Fibroblast of skin of right quadriceps (primary cell): ENCODE measurements at regions not wholly inside any gene's neighbourhood (a gene's known extent, or its start where the extent isn't known, plus 50 kb on each side); places are given as distances from the start of the nearest gene placed in this dataset.

Source experiments
- DNase-seq: peaks from one replicate; pipeline ENCODE4 v3.0.0-alpha.2; 2013

DNA sequence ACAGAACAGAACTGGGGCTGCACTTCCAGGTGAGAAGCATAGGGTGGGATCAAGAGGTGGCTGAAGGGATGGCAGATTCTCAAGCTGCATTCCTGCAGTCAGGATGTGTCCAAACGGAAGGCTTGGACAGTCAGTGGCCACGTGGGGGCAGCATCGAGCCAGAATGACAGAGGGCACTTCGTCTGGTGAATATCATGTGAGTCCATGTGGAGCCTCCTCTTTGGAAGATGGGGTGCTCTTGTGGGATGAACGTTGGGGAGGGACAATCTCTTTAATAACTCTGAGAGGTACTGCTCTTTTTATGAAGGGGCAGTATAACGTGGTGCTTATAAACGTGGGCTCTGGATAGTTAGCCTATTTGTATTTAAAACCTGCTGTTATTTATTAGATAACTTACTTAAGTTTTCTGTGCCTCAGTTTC lies 154.9 kb upstream of the NAV2 start:
- peak; percentile 68 for DNase-seq

DNA sequence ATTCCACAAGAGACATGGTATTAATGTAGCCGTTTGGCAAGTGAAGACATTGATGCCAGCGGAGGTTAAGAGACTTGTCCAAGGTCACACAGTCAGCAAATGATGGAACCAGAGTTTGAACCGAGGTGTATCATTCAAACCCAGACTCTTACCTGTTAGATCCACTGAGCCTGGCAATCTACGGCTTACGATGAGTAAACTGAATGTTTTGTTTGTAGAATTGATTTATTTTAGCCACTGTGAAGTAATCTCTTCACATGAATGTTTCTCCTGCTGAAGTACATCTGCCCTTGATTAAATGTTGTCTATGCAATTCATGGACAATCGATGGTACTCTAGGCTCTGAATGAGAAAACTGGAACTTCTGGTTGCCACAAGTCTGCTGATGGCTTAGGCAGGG lies 155.5 kb upstream of the NAV2 start:
- DNase-seq = no peak

DNA sequence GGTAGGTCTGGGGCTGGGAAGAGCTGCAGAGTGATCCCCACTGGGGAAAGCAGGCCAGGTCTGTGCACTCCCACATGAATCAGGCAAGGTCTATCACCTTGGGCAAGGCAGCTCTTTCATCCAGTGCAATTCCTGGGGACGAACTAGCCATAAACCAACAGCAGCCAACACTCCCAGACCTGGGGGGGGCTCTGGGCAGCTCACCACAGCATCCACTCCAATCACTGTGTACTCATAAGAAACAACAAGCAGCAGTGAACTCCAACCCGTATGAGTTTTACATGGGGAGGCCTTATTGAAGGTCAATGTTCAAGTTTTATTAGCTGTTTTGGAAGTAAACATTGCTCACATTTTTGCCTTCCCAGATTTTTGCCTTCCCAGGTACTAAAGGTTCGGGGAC lies 157.4 kb upstream of the NAV2 start:
- no peak for DNase-seq

DNA sequence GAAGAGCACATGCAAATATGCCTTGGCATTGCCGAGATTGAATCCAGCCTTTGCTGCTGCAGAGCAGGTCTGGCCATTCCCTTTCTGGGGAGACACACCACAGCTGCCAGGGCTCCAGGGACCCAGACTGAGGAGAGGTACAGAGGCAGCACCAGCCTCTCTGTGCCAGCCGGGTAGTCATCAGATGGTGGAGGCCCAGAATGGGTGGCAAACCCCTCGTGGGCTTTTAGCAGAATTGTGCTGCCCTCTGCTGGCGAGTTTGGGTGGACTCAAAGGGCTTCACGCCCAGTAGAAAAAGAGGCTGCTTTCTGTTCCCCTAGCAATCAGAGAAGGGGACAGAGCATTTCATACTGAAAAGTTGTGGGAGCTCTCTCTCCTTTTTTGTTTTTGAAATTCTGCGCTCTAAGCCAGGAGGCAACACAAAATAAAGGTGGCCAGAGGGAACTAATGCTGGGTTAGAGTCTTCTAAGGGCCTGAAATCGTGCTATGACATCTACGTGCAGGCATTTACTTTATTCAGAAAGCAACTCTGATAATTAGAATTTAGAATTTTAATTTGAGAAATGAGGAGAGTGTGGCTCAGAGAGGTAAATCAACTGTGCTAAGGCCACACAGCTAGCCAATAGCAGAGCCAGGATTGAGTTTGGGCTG lies 158.8 kb upstream of the NAV2 start:
- peak; percentile 65 for DNase-seq

DNA sequence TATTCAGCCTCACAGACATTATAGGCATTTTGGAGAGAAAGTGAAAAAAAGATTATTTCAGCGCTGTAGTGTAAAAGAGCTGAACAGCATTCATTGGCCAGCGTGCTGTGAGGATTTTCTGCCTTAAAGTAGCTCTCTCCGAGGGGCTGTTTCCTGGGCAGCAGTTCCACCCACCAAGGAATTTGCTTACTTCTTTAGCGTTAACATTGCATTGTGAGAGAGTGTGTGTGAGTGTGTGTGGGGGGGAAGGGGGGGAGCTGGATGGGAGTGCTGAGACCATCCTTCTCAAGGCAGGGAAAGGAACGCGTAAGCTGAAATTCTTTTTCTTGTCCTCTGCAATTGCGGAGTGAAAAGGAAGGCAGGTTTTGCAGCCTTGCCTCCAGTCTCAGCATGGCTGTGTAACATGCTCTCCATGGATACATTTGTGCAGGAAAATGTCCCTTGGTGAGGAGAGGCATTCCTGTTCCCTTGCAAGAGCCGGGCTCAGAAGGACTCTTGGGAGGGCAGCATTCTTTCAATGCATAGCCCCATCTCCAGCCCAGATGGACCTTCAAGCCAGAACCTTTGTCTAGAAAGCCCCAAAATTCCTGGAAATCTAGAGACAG lies 159.9 kb upstream of the NAV2 start:
- DNase-seq = no peak

DNA sequence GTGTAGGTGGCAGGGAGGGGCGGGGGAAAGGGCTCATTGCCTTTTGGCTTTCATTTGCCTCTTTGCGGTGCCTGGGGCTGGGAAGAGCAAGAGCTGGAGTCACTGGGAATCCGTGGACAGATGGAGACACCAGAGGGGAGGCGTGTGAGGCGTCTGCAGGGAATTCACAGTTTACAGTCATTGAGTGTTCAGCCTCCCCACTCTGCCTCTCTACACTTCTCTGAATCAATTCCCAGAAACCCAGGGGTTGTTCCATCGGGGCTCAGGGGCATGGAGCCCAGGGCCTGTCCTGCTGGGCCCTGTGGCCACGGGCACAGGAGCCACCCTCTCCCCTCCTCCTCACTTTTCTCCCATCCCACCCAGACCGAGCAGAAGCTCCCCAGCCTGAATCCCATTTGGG lies 160.5 kb upstream of the NAV2 start:
- no peak for DNase-seq

DNA sequence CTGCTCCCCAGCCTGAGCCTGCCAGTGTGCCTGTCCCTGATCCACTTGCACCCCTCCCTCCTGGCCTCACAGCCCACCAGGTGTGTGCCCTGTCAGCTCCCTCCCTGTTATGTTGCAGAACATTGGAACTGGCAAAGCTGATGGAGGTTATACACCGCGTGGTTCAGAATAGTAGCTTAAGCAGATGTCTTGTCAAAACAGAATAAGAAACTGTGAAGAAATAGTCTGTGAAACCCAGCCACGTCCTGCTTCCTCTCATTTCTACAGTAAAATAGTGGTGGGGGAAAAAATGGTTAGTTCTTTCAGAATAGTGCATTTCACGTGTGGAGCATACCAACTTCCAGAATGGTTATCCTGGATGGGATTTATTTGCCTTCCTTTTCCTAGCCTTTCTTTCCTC lies 161.2 kb upstream of the NAV2 start:
- DNase-seq = no peak

DNA sequence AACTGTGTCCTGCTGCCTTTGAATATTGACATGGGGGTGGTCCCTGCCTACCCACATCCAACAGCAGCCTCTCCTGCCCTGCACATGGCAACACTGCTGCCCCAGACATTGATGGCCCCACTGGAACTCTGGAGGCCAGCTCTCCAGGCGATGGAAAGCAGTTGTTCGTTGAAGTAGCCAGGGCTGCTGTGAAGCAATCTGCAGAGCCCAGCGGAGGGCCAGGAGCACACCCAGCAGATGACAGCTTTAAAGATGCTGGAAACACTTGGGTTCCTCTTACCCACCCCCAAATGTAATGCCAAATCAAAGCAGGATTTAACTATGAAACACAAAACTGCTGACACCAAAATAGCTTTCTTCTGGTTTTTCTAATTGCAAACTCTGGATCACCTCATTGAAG lies 165.6 kb upstream of the NAV2 start:
- no peak for DNase-seq

DNA sequence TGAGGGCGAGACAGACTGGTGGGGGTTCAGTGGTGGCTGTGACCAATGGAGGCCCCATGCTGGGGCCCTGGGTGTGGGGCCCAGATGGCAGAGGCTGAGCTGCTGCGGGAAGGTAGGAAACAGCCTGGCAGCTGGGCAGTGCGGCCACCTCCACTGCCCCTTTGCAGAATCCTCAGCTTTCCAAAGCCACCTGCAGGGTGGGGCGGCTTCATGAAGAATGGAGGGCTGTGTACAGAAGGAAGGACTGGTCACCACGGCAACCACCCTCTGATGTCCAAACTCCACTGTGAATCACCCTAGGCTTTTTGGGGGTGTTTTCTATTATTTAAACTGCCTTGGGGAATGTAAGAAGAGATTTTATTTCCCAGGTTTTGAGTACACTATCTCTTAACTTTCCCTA lies 166.3 kb upstream of the NAV2 start:
- no peak for DNase-seq

DNA sequence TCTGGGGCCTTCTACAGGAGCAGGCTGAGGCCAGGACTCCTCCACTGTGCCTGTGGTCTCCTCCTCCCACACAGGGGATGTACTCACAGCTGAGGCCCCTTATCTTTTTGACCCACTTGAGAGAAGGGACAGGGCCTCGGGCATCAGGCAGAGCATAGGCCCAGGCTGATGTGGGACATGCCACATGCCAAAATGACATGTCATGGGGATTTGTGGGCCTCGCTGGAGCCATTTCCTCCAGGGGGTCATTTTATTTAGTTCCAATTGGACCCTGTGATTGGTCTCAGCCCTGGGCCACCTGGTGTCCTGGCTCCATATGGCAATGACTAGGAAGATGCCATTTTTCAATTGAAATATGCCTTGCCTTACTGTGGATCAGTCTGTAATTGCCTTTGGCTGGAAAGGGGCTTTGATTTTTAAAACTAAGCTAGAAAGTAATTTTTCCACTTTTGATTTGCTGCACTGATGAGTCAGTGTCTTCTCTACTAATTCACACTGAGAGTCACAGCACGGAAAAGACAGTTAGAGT lies 171.1 kb upstream of the NAV2 start:
- no peak for DNase-seq

DNA sequence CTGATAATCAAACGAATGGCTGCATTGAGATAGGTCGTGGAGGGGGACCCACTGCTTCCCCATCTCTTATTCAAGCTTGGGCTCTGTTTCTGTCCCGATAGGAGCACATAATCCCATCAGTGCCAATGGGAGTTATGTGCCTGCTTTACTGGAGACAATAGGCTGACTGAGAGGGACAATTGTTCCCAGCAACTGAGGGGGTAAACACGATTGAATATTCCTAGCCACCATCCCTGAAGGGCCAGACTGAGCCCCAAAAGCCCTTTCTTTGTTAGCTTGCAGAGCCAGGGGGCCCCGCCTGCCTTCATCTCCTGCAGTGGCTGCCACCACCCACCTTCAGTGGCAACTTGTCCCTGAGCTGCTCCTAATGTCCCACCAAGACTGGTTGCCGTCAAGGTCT lies 172.8 kb upstream of the NAV2 start:
- no peak for DNase-seq

DNA sequence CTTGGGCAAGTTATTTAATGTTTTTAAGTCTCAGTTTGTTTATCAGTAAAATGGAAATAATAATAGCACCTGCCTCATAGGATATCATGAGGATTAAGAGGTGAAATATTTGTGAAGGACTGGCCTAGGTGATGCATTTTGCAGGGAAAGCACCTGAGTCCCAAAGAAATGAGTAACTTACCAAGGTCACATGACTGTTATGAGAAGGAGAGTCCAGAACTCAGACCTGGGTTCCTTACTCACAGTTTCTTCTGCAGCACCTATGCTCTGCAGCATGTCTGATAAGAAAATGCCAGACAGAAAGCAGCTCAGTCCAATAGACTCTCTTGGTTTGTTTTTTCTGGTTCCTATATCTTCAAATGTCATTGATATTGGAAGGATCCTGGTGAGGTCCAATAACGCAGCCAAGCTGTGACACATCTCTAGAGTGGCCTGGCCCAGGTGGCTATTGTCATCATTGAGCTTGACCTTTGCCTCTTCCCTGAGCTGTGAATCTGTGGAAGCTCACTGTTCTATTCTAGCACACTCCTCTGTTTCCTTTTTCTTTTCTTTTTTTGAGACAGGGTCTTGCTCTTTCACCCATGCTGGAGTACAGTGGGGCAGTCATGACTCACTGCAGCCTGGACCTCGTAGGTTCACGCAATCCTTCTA lies 174.7 kb upstream of the NAV2 start:
- no peak for DNase-seq

DNA sequence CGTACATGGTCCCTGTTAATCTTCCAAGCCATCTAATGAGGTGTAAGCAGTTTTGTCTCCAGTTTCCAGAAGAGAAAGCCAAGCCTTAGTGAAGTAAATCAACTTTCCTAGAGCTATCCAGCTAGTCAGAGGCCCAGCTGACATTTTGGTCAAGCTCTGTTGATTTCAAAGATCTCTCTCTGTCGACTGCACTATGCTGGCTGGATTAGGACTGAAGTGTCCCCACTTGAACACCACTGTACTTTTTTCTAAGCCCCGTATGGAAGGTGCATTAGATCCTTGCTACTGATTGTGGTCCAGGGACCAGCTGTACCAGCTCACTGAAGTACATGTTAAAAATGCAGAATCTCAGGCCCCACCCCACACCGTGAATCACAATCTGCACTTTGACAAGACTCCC lies 176.5 kb upstream of the NAV2 start:
- no peak for DNase-seq

DNA sequence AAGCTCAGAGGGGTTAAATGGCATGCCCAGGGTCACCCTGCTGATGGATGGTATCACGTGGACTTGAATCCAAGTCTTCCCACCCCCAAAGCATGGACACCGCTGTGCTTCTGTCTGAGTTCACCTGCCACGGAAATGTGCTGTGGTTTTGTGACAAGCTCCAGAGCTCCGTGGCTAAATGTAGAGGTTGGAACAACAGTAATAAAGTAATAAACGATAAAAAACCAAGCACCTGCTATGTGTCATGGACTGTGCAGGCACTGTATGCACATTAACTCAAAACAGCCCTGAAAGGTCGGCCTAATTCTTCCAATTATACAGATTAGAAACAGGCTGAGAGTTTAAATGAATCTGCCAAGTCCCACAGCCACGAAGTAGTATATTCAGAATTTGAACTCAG lies 182.1 kb upstream of the NAV2 start:
- DNase-seq = no peak

DNA sequence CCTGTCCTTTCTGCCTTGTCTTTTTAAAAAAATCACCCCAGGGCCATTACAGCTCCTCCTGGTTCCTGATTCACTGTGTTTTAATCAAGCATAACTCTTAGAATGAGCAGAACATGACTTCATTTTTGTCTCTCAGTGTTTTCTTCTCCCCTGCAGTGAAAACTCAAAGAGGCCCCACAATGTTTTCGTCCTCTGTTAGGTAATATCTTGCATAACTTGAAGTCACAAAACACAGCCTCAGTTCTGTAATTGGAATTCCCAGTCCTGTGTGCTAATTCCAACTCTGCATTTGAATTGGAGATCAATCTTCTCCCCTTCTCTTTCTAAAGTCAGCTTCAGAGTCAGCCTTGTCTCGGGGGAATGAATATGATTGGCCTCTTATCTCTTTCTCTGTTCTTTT lies 186.5 kb upstream of the NAV2 start:
- DNase-seq = no peak

DNA sequence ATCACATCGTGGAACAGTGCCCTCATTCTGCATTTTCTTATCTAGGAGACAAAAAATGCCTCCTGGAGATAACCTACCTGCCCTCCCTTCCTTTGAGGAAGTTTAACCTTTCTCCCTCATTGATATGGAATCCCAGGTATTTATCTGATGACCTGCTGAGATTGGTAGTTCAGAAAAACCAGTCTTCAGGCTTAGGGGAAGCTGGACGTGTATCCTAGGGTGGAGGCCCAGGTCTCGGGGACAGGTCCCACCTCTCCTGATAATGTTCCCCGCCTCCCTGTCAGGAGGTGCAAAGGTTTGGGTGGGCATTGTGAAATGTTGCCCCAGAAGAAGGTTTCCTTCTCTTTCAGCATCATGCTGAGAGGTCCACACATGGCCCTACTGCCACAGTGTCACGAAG lies 186.9 kb upstream of the NAV2 start:
- no peak for DNase-seq

DNA sequence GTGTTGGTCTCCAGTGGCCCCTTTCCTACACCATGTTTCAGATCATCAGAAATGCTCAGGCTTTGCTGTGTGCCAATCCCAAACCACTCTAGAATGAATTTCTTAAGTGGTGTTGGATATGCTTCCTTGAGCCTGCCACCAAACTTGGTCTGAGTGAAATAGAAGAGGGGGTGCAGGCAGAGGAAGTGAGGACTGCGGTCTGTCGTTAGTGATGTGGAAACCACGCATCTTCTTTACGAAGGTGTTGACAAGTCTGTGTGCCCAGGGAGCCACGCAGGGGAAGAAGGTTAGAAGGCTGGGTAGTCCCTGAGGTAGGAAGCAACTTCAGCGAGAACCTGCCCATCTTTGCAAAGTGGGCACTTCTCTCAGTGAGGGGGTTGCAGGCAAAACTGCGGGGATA lies 187.4 kb upstream of the NAV2 start:
- no peak for DNase-seq

DNA sequence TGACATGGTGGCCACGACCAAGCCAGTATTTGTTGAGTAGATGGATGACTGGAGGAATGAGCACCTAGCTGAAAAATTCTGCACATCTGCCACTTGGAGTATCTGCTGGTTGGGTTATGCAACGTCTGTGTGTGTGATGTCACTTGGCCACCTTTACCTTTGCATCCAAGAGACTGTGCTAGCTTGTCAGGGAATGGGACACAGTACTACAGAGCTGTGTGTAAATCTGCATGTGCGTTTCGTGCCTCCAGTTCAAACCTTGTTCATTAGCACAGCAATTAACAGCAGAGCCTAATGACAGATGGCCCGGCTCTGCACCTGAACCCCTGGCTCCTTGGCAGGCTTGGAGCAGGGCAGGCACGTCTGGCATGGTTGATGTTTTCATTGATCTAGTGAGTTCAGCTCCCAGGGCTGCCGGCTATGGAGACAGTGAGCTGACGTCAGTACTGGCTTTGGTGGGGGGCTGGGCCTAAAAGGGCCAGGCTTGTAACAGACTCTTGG lies 188.4 kb upstream of the NAV2 start:
- DNase-seq = peak; percentile 6

DNA sequence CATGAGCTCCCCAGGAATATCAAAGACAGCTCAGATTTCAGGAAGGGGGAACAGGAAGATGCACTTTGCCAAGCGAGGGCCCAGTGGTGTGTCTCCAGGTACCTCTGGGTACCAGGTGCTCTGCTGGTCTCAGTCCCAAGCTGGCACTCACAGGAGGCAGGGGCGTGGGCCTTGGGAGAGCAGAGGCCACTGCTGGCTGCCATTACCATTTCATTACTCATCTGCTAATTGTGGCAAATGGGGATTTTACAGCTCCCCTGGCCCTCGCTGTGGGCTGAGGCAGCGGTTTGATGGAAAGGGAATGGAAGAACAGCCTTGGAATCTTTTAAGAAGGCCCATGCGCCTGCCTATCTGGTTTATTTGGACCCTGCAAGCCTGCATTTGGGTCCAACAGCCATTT lies 192.0 kb upstream of the NAV2 start:
- no peak for DNase-seq

DNA sequence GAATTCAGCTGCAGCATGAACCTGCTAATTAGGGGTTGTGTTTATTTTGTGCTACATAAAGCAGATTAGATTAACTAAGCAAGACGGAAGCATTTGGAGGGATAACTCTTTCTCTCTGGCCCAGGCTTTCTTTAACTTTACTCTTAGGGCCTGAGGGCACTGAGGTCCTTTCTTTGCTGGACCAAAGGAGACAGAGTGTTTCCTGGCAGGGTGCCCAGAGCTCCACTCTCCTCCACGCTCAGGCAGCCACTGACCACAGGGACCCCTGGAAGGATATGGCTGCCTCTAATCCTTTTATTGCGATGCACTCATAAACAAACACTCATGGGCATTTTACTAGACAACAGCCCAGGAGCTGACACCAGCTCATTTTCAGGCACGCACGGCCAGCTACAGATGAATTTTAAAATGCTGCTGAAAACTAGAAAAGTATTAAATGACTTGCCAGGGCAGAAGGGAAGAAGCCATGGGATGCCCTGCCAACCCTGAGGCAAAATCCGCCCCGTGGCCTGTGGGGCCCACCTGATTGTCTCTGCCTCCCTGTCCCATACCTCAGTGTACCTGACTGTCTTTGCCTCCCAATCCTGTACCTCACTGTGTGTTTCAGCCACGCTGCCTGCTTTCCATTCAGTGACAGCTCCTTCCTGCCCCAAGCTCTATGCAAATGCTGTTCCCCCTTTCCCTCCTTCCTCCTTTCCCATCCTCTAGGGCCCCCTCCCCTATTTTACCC lies 192.6 kb upstream of the NAV2 start:
- no peak for DNase-seq

DNA sequence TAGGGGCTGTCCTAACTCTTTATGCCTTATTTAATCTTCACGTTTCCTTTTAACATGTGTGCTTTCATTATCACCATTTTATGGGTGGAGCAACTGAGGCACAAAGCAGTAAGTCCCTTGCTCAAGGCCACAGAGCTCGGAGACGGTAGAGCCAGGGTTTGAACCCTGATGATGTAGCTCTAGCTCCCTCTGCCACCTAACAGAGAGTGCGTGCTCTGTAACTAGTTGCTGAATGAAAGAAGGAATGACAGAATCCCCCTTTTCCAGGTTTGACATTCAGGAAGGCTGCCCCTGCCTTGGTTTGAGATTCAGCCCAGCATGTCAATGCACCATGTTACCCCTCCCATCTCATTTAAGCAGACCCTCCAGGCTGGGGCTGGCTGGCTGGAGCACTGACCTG lies 193.3 kb upstream of the NAV2 start:
- DNase-seq = no peak

DNA sequence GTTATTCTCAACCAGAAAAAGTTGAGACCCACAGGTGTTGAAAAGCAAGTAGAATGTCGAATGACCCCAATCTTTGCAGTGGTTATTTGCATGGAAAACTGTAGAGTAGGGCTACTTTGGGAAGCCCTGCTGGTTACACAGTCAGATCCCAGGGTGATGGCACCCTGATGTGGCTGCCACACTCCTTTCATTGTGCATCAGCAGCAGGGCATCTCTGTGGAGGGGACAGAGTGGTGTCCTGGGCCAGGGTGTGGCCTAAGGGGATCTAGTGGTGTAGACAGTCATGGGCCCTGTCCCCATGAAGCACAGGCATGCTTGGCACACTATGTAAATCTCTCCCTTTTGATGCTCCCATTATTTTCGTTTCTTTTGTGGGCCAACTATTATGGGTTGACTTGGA lies 199.4 kb upstream of the NAV2 start:
- no peak for DNase-seq

DNA sequence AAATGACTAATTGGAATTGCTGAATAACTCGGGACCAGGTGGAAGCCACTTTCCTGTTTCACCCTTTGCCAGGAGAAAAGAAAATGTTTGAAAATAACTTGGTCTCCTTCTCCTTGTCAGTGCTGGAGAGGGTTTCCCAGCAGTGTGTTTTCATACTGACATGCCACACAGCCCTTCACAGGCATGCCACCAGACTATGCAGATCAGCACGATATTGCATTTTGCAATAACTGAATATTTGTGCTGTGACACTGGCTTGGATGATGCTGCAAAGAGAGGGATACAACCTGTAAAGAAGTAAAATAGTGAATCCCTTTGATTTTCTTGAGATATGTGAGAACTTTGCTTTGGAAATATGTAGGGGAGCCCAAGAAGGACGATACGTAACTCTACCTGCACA lies 200.0 kb upstream of the NAV2 start:
- no peak for DNase-seq
